ENCODE measurements at regions not wholly inside any gene's neighbourhood (a gene's known extent, or its start where the extent isn't known, plus 50 kb on each side); places are given as distances from the start of the nearest gene placed in this dataset.

DNA sequence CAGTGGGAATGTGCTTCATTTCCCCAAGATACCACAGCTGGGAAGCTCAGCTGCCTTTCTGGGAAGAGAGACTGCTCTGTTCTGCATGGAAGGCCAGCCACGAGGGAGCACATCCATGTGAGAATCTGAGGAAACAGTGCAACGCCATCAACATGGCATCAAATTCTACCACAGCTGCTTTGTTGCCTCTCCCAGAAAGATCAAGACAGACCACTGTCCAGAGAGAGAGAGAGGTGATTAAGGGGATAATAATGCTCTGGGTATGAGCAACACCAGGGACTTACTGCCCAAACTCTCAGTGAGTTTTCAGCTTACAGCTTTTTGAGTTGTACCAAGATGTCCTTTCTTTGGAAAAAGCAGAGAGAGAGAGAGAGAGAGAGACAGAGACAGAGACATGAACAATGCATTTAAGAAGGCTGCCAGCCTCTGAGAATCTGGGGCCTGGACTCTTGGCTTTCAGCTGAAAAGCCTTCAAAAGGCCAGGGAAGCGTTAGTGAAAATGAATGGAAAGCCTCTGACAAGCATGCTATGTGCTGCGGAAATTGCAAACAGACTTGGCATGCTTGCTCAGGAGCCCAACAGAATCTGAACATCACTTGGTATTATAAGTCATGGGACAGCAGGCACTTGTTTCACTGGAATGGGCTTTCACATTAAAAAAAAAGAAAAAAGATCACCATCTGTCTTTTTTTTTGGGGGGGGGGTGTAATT lies 223.1 kb downstream of the MAP2K6 start:
- Mint-ChIP-seq H3K4me1 (peaks cover 8% of the 10 kb centered on the region), H3K9me3 (no peaks in the 10 kb centered on the region), H3K27me3 (ENCODE audit: low read depth) (no peaks in the 10 kb centered on the region), H3K36me3 (ENCODE audit: low read depth) (no peaks in the 10 kb centered on the region), H3K4me3 (no peak overlapping the region), H3K27ac (ENCODE audit: unreplicated experiment) (no peak overlapping the region)
- TF ChIP-seq, protein P1, sequence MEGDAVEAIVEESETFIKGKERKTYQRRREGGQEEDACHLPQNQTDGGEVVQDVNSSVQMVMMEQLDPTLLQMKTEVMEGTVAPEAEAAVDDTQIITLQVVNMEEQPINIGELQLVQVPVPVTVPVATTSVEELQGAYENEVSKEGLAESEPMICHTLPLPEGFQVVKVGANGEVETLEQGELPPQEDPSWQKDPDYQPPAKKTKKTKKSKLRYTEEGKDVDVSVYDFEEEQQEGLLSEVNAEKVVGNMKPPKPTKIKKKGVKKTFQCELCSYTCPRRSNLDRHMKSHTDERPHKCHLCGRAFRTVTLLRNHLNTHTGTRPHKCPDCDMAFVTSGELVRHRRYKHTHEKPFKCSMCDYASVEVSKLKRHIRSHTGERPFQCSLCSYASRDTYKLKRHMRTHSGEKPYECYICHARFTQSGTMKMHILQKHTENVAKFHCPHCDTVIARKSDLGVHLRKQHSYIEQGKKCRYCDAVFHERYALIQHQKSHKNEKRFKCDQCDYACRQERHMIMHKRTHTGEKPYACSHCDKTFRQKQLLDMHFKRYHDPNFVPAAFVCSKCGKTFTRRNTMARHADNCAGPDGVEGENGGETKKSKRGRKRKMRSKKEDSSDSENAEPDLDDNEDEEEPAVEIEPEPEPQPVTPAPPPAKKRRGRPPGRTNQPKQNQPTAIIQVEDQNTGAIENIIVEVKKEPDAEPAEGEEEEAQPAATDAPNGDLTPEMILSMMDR (conservative IDR thresholded peaks at IDR 0.05), result no peak
- no peak for DNase-seq (ENCODE audit: low read depth, low spot score)

DNA sequence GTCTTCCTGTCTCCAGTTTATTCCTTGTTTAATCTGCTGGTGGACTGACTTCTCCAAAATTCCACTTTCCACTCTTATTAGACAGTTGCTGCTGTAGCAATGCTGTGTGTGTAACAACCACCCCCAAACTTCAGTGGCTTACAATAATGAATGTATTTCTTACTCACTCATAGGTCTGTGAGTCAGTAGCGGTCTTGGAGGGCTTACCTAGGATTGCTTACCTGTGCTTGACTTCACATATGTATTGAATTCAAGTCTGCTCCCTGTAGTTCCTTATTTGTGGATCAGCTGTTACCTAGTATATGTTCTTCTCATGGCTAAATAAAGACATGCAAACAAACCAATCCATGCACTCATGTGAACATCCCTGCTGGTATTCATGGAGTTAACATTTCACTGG lies 224.6 kb downstream of the MAP2K6 start:
- H3K27ac Mint-ChIP-seq (ENCODE audit: unreplicated experiment), result no peak overlapping the region
- H3K4me3 Mint-ChIP-seq, result no peak overlapping the region
- no peak for DNase-seq (ENCODE audit: low read depth, low spot score)
- H3K4me1 Mint-ChIP-seq, result peaks cover 8% of the 10 kb centered on the region
- H3K36me3 Mint-ChIP-seq (ENCODE audit: low read depth), result no peaks in the 10 kb centered on the region
- H3K27me3 Mint-ChIP-seq (ENCODE audit: low read depth), result no peaks in the 10 kb centered on the region
- no peaks in the 10 kb centered on the region for H3K9me3 Mint-ChIP-seq
- TF ChIP-seq, protein P1 (conservative IDR thresholded peaks at IDR 0.05), result no peak

DNA sequence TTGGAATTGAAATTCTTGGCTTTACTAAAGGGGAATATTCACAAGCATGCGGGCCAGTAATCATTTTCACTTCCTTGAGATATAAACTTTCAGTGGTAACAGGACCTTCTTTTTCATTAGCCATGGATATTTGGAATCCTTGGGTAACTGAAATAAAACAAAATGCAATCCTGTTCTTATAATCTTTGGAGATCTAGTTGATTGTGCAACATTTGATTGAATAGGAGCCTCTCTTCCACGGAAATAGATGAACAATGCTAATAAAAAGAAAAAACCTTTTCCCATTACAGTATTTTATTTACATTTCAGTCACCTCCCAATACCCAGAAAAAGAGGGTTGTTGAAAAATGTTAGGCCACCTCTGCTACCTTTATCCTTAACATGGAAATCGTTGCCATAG lies 225.6 kb downstream of the MAP2K6 start:
- TF ChIP-seq, protein P1 (conservative IDR thresholded peaks at IDR 0.05), result no peak
- Mint-ChIP-seq H3K36me3 (ENCODE audit: low read depth) (no peaks in the 10 kb centered on the region), H3K4me3 (no peak overlapping the region), H3K27ac (ENCODE audit: unreplicated experiment) (no peak overlapping the region), H3K9me3 (no peaks in the 10 kb centered on the region), H3K27me3 (ENCODE audit: low read depth) (no peaks in the 10 kb centered on the region), H3K4me1 (peaks cover 8% of the 10 kb centered on the region)
- DNase-seq (ENCODE audit: low read depth, low spot score), result no peak

DNA sequence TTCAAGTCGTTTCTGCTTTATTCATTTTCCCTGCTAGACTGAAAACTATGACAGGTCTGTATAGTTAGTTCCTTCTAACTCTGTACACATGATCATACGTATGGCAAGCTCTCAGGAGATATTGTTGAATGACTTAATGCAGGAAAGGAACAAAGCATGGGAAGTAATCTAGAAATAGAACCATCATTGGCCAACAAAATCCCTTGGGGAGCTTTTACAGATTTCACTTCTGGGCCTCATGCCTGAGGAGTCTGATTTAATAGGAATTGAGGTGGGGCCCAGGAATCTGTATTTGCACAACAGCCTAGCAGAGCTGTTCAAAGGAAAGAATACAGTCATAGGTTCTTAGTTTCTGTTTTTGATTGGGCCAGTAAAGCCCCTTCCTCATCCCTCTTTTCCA lies 229.2 kb downstream of the MAP2K6 start:
- TF ChIP-seq, protein P1 (conservative IDR thresholded peaks at IDR 0.05), result no peak
- H3K36me3 Mint-ChIP-seq (ENCODE audit: low read depth), result no peaks in the 10 kb centered on the region
- H3K9me3 Mint-ChIP-seq, result peaks cover 2% of the 10 kb centered on the region
- no peak for DNase-seq (ENCODE audit: low read depth, low spot score)
- H3K27ac Mint-ChIP-seq (ENCODE audit: unreplicated experiment), result no peak overlapping the region
- no peak overlapping the region for H3K4me3 Mint-ChIP-seq
- H3K4me1 Mint-ChIP-seq, result no peaks in the 10 kb centered on the region
- no peaks in the 10 kb centered on the region for H3K27me3 Mint-ChIP-seq (ENCODE audit: low read depth)

DNA sequence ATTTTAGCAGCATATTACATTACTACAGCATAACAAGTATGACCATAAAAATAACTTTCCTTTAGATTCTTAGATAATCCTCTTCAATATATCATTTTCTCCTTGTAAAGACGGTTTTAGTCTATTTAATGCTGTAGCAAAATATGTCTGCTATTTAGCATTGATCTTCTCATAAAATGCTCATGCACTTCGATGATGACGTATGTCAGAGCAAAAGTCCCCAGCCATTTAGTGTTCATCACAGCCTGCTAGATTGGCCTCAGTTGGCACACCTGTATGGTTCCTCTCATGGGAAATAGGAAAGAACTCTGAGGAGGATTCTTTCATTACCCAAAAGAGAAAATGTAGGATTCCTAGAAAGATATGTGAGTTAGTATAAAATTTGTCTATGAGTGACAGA lies 232.2 kb downstream of the MAP2K6 start:
- Mint-ChIP-seq H3K4me1 (no peaks in the 10 kb centered on the region), H3K27me3 (ENCODE audit: low read depth) (no peaks in the 10 kb centered on the region), H3K9me3 (peaks cover 2% of the 10 kb centered on the region), H3K36me3 (ENCODE audit: low read depth) (no peaks in the 10 kb centered on the region), H3K27ac (ENCODE audit: unreplicated experiment) (no peak overlapping the region), H3K4me3 (no peak overlapping the region)
- no peak for DNase-seq (ENCODE audit: low read depth, low spot score)
- TF ChIP-seq, protein P1 (conservative IDR thresholded peaks at IDR 0.05), result no peak
